A549 (cell line): ENCODE measurements at regions not wholly inside any gene's neighbourhood (a gene's known extent, or its start where the extent isn't known, plus 50 kb on each side); places are given as distances from the start of the nearest gene placed in this dataset.

ENCODE experiments used
- ATAC-seq, 2 experiments: fragments of 200-7000 bp in 1 of 2; fragments of >200 bp in 1 of 2; cut with Nextera tagmentation in 1 of 2; cut with Tn5 transposase in 1 of 2; 3 replicates each; pipeline versions ENCODE4 v1.8.0 to v1.9.1; 2018 to 2020; ENCODE audit warnings: mild to moderate bottlenecking in 1 of 2, moderate library complexity in 1 of 2
- CTCF ChIA-PET: fragments of 300-600 bp; sonication (Branson Sonifier 250); formaldehyde crosslinking; extraction: SDS; loops from one replicate; lab custom pipeline; 2021; ENCODE audit warnings: antibody characterized with exemption, inconsistent platforms; lab: Yijun Ruan, JAX
- POLR2A ChIA-PET: fragments of 350-600 bp; formaldehyde crosslinking; extraction: SDS; loops from one replicate; lab custom pipeline; 2021; ENCODE audit warnings: antibody characterized with exemption, inconsistent platforms; lab: Yijun Ruan, JAX
- DNase-seq, 2 experiments: peaks; one replicate each; pipeline versions ENCODE4 v3.0.0 to v3.0.0-alpha.2; 2011 to 2016; ENCODE audit warnings: low read depth in 1 of 2, low spot score in 1 of 2
- FAIRE-seq: peaks from 2 replicates; lab custom pipeline; 2011; peaks lifted over from hg19 to GRCh38; lab: Jason Lieb, UNC
- H3K27ac ChIP-seq, 2 experiments: fragments of >200 bp; sonication (Bioruptor Twin); formaldehyde crosslinking; 3 replicates each; pipeline ENCODE4 v1.5.1; 2016 to 2017
- H3K4me1 ChIP-seq: fragments of >200 bp; sonication (Bioruptor Twin); formaldehyde crosslinking; 3 replicates; pipeline ENCODE4 v1.6.1; 2016
- H3K4me2 ChIP-seq: fragments of >200 bp; sonication (Bioruptor Twin); formaldehyde crosslinking; 3 replicates; pipeline ENCODE4 v1.6.1; 2016
- H3K4me3 ChIP-seq: fragments of >200 bp; sonication (Bioruptor Twin); formaldehyde crosslinking; 3 replicates; pipeline ENCODE4 v1.5.1; 2016
- H3K9me3 ChIP-seq: fragments of >200 bp; sonication (Bioruptor Twin); formaldehyde crosslinking; 3 replicates; pipeline ENCODE4 v1.6.1; 2016
- BHLHE40 ChIP-seq: IDR thresholded peaks from 2 replicates; pipeline ENCODE4 v1.6.1; 2012; ENCODE audit warnings: low read depth, low read length, inconsistent platforms
- CBX8 ChIP-seq: fragments of 200-600 bp; sonication (generic); IDR thresholded peaks from 2 replicates; pipeline ENCODE4 v1.6.1; 2016
- CEBPB ChIP-seq, 2 experiments: fragments of >200 bp in 1 of 2; sonication (Bioruptor Twin) in 1 of 2; formaldehyde crosslinking in 1 of 2; IDR thresholded peaks; 2 replicates each; pipeline ENCODE4 v1.6.1; 2012 to 2016
- CHD2 ChIP-seq: fragments of 150-350 bp; IDR thresholded peaks from 2 replicates; pipeline ENCODE4 v1.6.1; 2014; ENCODE audit warnings: low read length; ENCODE audit not compliant: partially characterized antibody
- EHMT2 ChIP-seq: fragments of 200-600 bp; sonication (generic); IDR thresholded peaks from 2 replicates; pipeline ENCODE4 v1.6.1; 2016; ENCODE audit warnings: antibody characterized with exemption, low read depth, mild to moderate bottlenecking, moderate library complexity
- ESRRA ChIP-seq: fragments of 150-350 bp; IDR thresholded peaks from 2 replicates; pipeline ENCODE4 v1.6.1; 2014; ENCODE audit warnings: mild to moderate bottlenecking, low read length, borderline replicate concordance
- FOSB ChIP-seq: fragments of 250-450 bp; sonication (Bioruptor Pico); IDR thresholded peaks from 2 replicates; pipeline ENCODE4 v1.5.0; 2020; ENCODE audit warnings: mild to moderate bottlenecking, moderate library complexity
- FOSL2 ChIP-seq, 2 experiments: fragments of 450-650 bp in 1 of 2; fragments of >200 bp in 1 of 2; sonication (Bioruptor Twin) in 1 of 2; formaldehyde crosslinking; IDR thresholded peaks; 2 replicates each; pipeline versions ENCODE4 v1.5.0 to v1.6.1; 2016 to 2020; ENCODE audit warnings: mild to moderate bottlenecking in 1 of 2, moderate library complexity in 1 of 2
- HDAC2 ChIP-seq: fragments of 200-600 bp; sonication (generic); IDR thresholded peaks from 2 replicates; pipeline ENCODE4 v1.6.1; 2016
- HOXB13 ChIP-seq: fragments of 250-450 bp; sonication (Bioruptor Pico); IDR thresholded peaks from 2 replicates; pipeline ENCODE4 v1.5.0; 2020; ENCODE audit warnings: low read depth, mild to moderate bottlenecking, moderate library complexity
- KDM5A ChIP-seq: fragments of 200-600 bp; sonication (generic); IDR thresholded peaks from 2 replicates; pipeline ENCODE4 v1.6.1; 2016; ENCODE audit warnings: antibody characterized with exemption, mild to moderate bottlenecking
- MAFK ChIP-seq: fragments of 450-650 bp; IDR thresholded peaks from 2 replicates; pipeline ENCODE4 v1.6.1; 2014; ENCODE audit not compliant: partially characterized antibody
- NR3C1 ChIP-seq: fragments of >200 bp; sonication (Bioruptor Twin); formaldehyde crosslinking; IDR thresholded peaks from 3 replicates; pipeline ENCODE4 v1.6.1; 2017
- POLR2AphosphoS2 ChIP-seq: conservative IDR thresholded peaks from 2 replicates; pipeline ENCODE4 v1.6.1; 2012; ENCODE audit warnings: low read length, improper control_type of control experiment, inconsistent platforms
- RARB ChIP-seq: fragments of 250-450 bp; sonication (Bioruptor Pico); IDR thresholded peaks from 2 replicates; pipeline ENCODE4 v1.8.0; 2021; ENCODE audit warnings: mild to moderate bottlenecking, moderate library complexity
- SMC3 ChIP-seq: fragments of >200 bp; sonication (Bioruptor Twin); formaldehyde crosslinking; IDR thresholded peaks from 3 replicates; pipeline ENCODE4 v1.6.1; 2018; ENCODE audit warnings: inconsistent platforms
- TFCP2L1 ChIP-seq: fragments of 250-450 bp; sonication (Bioruptor Pico); IDR thresholded peaks from 2 replicates; pipeline ENCODE4 v1.5.0; 2021; ENCODE audit warnings: mild to moderate bottlenecking
- TP53 ChIP-seq: fragments of 250-450 bp; sonication (Bioruptor Pico); IDR thresholded peaks from 2 replicates; pipeline ENCODE4 v1.5.0; 2021; ENCODE audit warnings: mild to moderate bottlenecking, moderate library complexity
- ZFP36 ChIP-seq: fragments of 450-650 bp; IDR thresholded peaks from 2 replicates; pipeline ENCODE4 v1.6.1; 2014; ENCODE audit warnings: borderline replicate concordance; ENCODE audit not compliant: partially characterized antibody
- ZNF302 ChIP-seq: fragments of 250-450 bp; sonication (Bioruptor Pico); IDR thresholded peaks from 2 replicates; pipeline ENCODE4 v1.9.0; 2021; ENCODE audit warnings: inconsistent platforms, mild to moderate bottlenecking, moderate library complexity
- ZSCAN20 ChIP-seq: fragments of 250-450 bp; sonication (Bioruptor Pico); IDR thresholded peaks from 2 replicates; pipeline ENCODE4 v1.8.0; 2022; ENCODE audit warnings: mild to moderate bottlenecking, moderate library complexity
- WGBS: methylation state at CpG from one replicate; pipeline ENCODE4 v1.1.6; 2017; ENCODE audit errors: missing lambda C conversion rate; 5-methylcytosine and 5-hydroxymethylcytosine counted together
- TF ChIP-seq, protein P1 (sequence below): fragments of 150-350 bp; IDR thresholded peaks from 2 replicates; pipeline ENCODE4 v1.6.1; 2014; ENCODE audit warnings: low read depth, mild to moderate bottlenecking, low read length
- TF ChIP-seq, protein P2 (sequence below): fragments of >200 bp; sonication (Bioruptor Twin); formaldehyde crosslinking; IDR thresholded peaks from 3 replicates; pipeline ENCODE4 v1.6.1; 2016
- TF ChIP-seq, protein P3 (sequence below): fragments of 450-650 bp; IDR thresholded peaks from 2 replicates; pipeline ENCODE4 v1.6.1; 2014; ENCODE audit warnings: antibody characterized with exemption
- TF ChIP-seq, protein P4 (sequence below): fragments of >200 bp; sonication (Bioruptor Twin); formaldehyde crosslinking; IDR thresholded peaks from 2 replicates; pipeline ENCODE4 v1.6.1; 2016
- TF ChIP-seq, protein P5 (sequence below): fragments of 250-450 bp; sonication (Bioruptor Pico); IDR thresholded peaks from 2 replicates; pipeline ENCODE4 v1.5.0; 2020; ENCODE audit warnings: low read depth, mild to moderate bottlenecking, moderate library complexity

DNA sequence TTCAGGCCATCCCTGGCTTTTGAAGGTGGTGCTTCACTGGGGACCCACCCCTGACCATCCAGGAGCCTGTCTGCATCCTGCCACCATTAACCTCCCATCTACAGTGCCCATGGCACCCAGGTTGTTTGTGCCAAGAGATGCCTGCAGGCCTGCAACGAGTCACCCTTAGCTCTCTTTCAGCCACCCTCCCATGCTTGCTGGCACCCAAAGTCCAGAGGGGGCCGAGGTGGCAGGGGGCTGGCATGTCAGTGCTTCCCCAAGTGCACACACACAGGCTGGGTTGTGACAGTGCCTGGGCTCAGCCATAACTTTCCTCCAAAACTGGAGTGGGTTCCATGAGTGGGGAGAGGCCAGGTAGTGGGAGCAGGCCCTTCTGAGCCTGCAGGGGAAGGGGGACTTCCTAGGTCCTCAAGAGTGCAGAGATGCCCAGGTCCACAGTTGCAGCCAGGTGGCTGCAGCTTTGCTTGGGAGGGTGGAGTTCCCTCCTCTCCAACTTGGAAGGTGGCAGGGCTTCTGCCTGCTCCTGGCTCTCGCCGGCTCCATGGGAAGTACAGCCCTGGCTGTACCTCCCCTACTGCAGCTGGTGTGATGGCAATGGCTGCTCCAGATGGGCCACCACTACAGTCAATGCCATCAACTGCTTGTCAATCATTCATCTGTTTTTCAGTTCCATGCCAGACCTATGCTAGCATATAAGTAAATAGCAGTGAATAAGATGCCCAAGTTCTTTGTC lies 235.9 kb upstream of the GIMD1 start (continued):
- TF ChIP-seq, protein P1, sequence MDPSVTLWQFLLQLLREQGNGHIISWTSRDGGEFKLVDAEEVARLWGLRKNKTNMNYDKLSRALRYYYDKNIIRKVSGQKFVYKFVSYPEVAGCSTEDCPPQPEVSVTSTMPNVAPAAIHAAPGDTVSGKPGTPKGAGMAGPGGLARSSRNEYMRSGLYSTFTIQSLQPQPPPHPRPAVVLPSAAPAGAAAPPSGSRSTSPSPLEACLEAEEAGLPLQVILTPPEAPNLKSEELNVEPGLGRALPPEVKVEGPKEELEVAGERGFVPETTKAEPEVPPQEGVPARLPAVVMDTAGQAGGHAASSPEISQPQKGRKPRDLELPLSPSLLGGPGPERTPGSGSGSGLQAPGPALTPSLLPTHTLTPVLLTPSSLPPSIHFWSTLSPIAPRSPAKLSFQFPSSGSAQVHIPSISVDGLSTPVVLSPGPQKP = no peak
- TF ChIP-seq, protein P2, sequence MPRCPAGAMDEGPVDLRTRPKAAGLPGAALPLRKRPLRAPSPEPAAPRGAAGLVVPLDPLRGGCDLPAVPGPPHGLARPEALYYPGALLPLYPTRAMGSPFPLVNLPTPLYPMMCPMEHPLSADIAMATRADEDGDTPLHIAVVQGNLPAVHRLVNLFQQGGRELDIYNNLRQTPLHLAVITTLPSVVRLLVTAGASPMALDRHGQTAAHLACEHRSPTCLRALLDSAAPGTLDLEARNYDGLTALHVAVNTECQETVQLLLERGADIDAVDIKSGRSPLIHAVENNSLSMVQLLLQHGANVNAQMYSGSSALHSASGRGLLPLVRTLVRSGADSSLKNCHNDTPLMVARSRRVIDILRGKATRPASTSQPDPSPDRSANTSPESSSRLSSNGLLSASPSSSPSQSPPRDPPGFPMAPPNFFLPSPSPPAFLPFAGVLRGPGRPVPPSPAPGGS = no peak
- TF ChIP-seq POLR2AphosphoS2 (no peak), RARB (CRISPR knock-in tag) (no peak), FOSL2 (IDR thresholded peaks at IDR 0.05) (no peak), FOSL2 (CRISPR knock-in tag; IDR thresholded peaks at IDR 0.05) (no peak), HDAC2 (no peak), EHMT2 (no peak)
- TF ChIP-seq, protein P3, sequence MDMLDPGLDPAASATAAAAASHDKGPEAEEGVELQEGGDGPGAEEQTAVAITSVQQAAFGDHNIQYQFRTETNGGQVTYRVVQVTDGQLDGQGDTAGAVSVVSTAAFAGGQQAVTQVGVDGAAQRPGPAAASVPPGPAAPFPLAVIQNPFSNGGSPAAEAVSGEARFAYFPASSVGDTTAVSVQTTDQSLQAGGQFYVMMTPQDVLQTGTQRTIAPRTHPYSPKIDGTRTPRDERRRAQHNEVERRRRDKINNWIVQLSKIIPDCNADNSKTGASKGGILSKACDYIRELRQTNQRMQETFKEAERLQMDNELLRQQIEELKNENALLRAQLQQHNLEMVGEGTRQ = no peak
- TF ChIP-seq, protein P4, sequence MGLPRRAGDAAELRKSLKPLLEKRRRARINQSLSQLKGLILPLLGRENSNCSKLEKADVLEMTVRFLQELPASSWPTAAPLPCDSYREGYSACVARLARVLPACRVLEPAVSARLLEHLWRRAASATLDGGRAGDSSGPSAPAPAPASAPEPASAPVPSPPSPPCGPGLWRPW = no peak

DNA sequence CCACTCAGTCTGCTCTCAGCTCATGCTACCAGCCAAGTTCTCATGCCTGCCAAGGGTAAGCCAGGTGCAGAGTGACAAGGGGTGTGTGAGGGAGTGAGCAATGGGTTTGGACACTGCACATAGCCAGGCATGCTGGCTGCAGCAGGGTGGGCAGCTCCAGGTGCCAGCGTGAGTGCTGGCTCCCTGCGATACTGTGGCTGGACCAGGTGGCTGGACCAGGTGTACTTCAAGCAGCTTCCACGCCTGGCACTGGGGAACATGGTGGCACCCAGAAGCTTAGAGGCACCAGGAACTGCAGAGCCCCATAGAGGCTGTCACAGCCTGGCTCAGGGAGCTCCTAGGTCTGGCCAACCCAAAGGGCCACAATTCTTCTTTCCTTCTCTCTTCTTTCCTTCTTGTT lies 234.9 kb upstream of the GIMD1 start:
- Histone ChIP-seq H3K4me1 (no peaks in the 10 kb centered on the region), H3K4me3 (no peak overlapping the region), H3K27ac (no peak overlapping the region), H3K4me2 (no peak overlapping the region), H3K9me3 (no peaks in the 10 kb centered on the region)
- no peak for TF ChIP-seq HOXB13
- no peak for FAIRE-seq
- CTCF ChIA-PET = no interaction called here
- ATAC-seq = no peak
- no peak for DNase-seq
- POLR2A ChIA-PET = no interaction called here
- 73% methylated on average over 3 of the region's 3 CpGs for WGBS

DNA sequence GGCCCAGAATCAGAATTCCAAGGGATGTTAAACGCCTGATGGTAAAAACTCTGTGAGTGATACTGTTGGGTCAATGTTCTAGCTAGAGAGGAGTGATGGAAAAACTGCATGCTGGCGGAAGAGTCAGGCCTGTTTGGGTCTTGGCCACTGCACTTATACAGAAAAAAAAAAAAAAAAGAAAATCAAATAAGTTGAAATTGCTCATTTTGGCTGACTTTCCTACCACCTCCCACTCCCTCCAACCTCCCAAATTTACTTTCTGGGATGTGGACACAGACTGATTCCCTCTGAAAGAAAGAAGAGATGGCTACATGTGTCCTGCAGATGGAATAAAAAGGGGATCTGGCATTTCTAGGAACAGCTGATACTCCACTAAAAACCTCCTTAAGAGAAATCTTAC lies 234.1 kb upstream of the GIMD1 start:
- CTCF ChIA-PET = no interaction called here
- 45% methylated on average over 2 of the region's 2 CpGs for WGBS

More for the DNA sequence above, 234.1 kb upstream of the GIMD1 start:
- DNase-seq = no peak
- no peaks in the 10 kb centered on the region for H3K4me1 ChIP-seq
- no peaks in the 10 kb centered on the region for H3K9me3 ChIP-seq
- no peak for ATAC-seq
- H3K27ac ChIP-seq = no peak overlapping the region
- TF ChIP-seq, protein P4 = no peak
- no peak for TF ChIP-seq FOSB (CRISPR knock-in tag)
- TF ChIP-seq NR3C1 = no peak
- TF ChIP-seq ESRRA = no peak
- no peak for TF ChIP-seq MAFK
- TF ChIP-seq ZNF302 (CRISPR knock-in tag) = no peak
- TF ChIP-seq, protein P5, sequence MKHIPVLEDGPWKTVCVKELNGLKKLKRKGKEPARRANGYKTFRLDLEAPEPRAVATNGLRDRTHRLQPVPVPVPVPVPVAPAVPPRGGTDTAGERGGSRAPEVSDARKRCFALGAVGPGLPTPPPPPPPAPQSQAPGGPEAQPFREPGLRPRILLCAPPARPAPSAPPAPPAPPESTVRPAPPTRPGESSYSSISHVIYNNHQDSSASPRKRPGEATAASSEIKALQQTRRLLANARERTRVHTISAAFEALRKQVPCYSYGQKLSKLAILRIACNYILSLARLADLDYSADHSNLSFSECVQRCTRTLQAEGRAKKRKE (CRISPR knock-in tag) = no peak
- no peak for TF ChIP-seq BHLHE40
- no peak for TF ChIP-seq EHMT2
- TF ChIP-seq ZSCAN20 = no peak
- no peak for TF ChIP-seq CBX8
- TF ChIP-seq CHD2 = no peak
- TF ChIP-seq TP53 (CRISPR knock-in tag) = no peak
- TF ChIP-seq, protein P3 = no peak
- no peak for TF ChIP-seq TFCP2L1 (CRISPR knock-in tag)
- TF ChIP-seq RARB (CRISPR knock-in tag) = no peak
- no peak for TF ChIP-seq SMC3
- TF ChIP-seq CEBPB (IDR thresholded peaks at IDR 0.05) = no peak
- no peak for TF ChIP-seq KDM5A
- TF ChIP-seq ZFP36 = no peak
- TF ChIP-seq, all 56 proteins: peak for 0
- no peak overlapping the region for H3K4me3 ChIP-seq
- no peak for FAIRE-seq
- no peak overlapping the region for H3K4me2 ChIP-seq
- POLR2A ChIA-PET = no interaction called here
